NCI-H2196 treated with DMSO at 0.1 percent for 48 hours (cell line): ENCODE measurements at regions not wholly inside any gene's neighbourhood (a gene's known extent, or its start where the extent isn't known, plus 50 kb on each side); places are given as distances from the start of the nearest gene placed in this dataset.

Experiments
- DNase-seq: peaks from one replicate; lab custom pipeline; 2025; ENCODE audit not compliant: unreplicated experiment; lab: John Stamatoyannopoulos, UW

- no peak for DNase-seq
These were observed 834.0 kb upstream of the PCDH9 start for GRCh38 chr13:68064001-68064770.

DNA sequence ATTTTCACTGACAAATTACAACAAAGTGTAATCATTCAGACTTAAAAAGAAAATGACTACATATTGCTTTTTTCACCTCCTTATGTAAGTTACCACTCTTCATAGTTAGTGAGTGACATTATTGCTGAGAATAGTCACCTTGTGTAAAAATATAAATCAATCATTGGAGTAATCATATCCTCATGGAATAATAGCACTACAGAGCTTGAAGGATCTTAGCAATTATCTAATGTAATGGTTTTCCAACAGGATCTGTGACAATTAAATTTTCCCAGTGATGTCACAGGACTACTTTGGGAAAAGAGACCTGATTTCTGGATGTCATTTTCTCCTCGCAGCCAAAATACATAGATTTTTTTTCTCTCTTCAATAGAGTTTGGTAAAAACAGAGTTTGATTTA is 833.0 kb upstream of the PCDH9 start:
- DNase-seq = no peak

- no peak for DNase-seq
These were observed 827.7 kb upstream of the PCDH9 start for GRCh38 chr13:68057836-68058235.

GRCh38 chr13:68056816-68057710 is 826.9 kb upstream of the PCDH9 start:
- no peak for DNase-seq

DNA sequence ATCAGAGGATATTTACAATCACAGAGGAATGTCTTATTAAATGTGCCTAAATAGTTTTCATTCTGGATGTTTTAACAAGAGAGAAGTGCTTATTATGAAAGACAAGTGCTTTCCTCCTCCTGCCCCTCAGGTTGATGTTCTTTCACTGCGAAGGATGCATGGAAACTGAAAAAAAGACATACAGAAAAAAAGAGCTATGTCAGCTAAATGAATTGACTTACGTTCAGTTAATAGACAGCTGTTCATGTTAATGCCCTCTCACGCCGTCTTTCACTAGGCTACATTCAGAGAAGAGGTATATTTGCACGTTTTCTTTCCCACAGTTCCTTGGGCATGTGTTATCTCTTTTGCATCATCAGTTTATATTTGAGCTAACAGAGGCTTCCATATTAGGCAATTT is 821.8 kb upstream of the PCDH9 start:
- DNase-seq = no peak

DNA sequence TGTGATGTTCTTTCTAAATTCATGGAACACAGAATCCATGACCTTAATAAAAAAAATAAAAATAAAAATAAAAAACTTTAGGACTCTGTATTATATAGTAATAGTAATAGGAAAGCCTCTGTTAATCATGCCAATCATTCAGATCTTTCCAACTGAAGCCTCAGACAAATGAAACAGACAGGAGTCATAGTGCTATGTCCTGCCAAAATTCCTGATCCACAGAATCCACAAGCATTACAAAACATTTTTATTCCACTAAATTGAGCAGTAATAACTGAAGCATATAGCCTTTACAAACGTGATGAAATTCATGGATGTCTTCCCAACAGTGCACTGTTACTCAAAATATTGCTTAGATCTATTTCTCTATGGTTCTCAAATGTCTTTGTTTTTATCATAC is 820.6 kb upstream of the PCDH9 start:
- DNase-seq = no peak

GRCh38 chr13:68048802-68049359 is 818.7 kb upstream of the PCDH9 start:
- no peak for DNase-seq

- no peak for DNase-seq
These were observed 817.8 kb upstream of the PCDH9 start for GRCh38 chr13:68047889-68048288.

DNA sequence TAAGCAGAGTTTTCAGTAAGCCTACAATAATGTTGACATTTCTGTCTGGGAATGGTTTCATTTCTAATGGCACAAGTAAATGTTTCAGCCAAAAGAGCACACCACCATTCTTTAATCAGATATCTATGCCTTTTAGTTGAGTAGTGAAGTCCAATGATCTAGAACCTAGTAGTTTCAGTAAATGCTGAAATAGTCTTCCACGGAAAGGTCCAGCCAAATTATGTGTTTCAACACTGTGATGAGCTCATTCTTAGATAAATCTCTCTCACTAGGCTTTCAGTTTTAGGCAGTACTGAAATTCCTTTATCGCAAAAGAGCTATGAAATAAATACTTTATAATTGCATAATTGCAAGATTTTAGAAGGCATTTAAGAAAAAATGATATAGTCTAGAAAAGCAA is 816.8 kb upstream of the PCDH9 start:
- DNase-seq = no peak

GRCh38 chr13:68030152-68030809 is 800.1 kb upstream of the PCDH9 start:
- no peak for DNase-seq

- DNase-seq = no peak
These were observed 798.6 kb upstream of the PCDH9 start for GRCh38 chr13:68028701-68029100.

GRCh38 chr13:68027306-68027705 is 797.2 kb upstream of the PCDH9 start:
- DNase-seq = no peak

DNA sequence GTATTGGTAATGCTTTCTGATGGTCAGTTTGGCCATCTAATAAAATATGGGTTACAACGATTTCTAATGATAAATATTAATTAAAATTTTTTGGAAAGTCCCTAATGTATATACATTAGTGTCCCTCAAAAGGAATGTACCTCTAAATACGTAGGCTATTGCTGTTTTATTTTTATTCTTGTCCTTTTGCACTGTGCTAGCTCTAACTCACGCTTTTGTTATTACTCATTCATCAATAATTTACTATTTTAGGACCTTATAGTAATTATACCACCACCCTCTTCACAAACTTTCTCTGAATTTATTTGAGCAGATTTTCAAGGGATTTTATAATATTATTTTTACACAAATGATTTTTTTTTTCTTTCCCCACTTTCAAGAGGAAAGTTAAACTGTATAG is 795.9 kb upstream of the PCDH9 start:
- no peak for DNase-seq

GRCh38 chr13:68025604-68026003 is 795.5 kb upstream of the PCDH9 start:
- no peak for DNase-seq

DNA sequence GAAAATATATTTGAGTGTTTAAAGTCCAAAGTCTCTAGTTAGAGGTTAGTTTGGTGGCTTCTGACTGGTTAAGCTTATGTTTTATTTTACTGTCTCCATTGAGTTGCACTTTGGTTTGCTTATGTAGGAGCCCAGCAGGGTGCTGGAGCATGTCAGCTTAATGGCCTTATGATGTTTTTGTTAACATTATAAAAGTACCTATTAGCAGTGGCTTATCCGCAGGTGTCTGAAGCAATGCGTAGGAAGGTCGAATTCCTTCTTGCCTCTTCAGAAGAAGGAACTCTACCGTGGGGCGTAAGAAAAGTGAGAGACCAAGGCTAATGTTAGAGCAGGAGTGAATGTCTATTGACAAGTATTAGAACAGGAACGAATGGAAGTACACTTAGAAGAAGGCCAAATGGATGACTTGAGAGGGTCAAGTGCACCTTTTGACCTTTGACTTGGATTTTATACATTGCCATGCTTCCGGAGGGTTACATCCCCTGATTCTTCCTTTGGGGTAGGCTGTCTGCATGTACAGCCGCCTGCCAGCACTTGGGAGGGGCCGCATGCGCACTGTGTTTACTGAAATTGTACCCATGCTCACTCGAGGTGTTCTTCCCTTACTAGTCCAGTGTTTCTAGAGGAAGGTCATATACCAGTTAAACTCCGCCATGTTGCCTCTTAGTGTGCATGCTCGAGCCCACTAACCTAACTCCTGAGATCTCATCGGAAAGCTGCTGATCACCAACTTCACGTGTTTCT is 793.9 kb upstream of the PCDH9 start:
- no peak for DNase-seq

- DNase-seq = no peak
These were observed 789.8 kb upstream of the PCDH9 start for GRCh38 chr13:68019901-68020300.

DNA sequence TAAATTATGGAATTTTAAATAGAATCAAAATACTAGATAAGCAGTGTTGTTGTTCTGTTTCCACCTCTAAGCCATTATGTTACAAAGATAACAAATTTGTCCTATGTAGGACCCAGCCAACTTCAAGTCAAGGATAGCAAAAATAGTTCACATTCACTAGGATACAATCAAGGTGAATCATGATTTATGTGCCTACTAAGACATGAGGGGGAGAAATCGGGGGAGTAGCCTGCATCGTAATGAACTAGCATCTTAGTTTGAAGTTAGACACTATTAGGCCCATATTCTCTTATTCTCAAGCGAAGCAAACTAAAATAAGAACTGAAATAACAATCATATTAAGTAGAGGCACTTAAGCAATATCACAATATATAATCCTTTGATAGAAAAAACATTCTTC is 779.4 kb upstream of the PCDH9 start:
- DNase-seq = no peak

DNA sequence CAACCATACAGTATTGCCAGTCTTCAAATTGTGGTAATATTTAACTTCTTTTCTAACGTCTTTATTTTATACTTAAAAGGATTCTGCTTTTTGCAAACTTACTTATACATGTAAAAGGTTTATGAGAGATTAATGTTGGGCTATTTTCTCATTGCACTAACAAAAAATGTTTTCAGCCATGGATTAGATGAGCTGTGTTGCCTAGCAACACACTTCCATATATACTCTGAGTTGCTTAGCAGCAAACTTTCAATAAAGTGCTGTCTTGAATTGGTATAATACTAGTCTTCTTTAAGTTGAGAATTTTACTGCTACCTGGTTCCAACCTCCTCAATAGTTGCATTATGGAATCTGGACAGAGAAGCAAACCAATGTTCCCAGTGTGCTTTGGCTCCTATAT is 777.4 kb upstream of the PCDH9 start:
- no peak for DNase-seq

- no peak for DNase-seq
These were observed 766.0 kb upstream of the PCDH9 start for GRCh38 chr13:67996101-67996500.

DNA sequence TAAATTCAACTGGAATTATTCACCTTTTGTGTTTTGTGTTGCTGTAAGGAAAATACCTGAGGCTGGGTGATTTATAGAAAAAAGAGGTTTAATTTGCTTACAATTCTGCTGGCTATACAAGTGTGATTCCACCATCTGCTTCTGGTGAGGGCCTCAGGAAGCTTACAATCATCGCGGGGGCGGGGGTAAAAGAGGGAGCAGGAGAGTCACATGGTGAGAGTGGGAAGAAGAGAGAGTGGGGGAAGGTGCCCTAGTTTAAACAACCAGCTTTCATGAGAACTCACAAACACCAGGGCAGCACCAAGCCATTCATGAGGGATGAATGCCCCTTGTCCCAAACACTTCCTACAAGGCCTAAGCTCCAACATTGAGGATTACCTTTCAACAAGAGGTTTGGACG is 760.7 kb upstream of the PCDH9 start:
- DNase-seq = no peak

- no peak for DNase-seq
These were observed 756.1 kb upstream of the PCDH9 start for GRCh38 chr13:67986234-67986633.
